HEK293 (cell line): ENCODE measurements at regions not wholly inside any gene's neighbourhood (a gene's known extent, or its start where the extent isn't known, plus 50 kb on each side); places are given as distances from the start of the nearest gene placed in this dataset.

Source experiments
- PRDM10 ChIP-seq: fragments of 450-650 bp; formaldehyde crosslinking; IDR thresholded peaks from 2 replicates; pipeline ENCODE4 v1.5.1; 2016; ENCODE audit warnings: missing biosample characterization, missing genetic modification characterization
- REST ChIP-seq: fragments of 450-650 bp; formaldehyde crosslinking; IDR thresholded peaks from 2 replicates; pipeline ENCODE4 v1.5.1; 2016; ENCODE audit warnings: missing biosample characterization, missing genetic modification characterization
- TCF7L2 ChIP-seq: IDR thresholded peaks from 2 replicates; pipeline ENCODE4 v1.6.1; 2011; ENCODE audit warnings: low read depth, mild to moderate bottlenecking, inconsistent platforms, low read length, moderate library complexity, borderline replicate concordance
- ZBTB7A ChIP-seq: fragments of 450-650 bp; formaldehyde crosslinking; IDR thresholded peaks from 2 replicates; pipeline ENCODE4 v1.5.1; 2016; ENCODE audit warnings: low read depth, missing biosample characterization, missing genetic modification characterization
- ZEB2 ChIP-seq: fragments of 450-650 bp; formaldehyde crosslinking; IDR thresholded peaks from 2 replicates; pipeline ENCODE4 v1.5.1; 2016; ENCODE audit warnings: missing biosample characterization, missing genetic modification characterization
- ZNF223 ChIP-seq: fragments of 450-650 bp; formaldehyde crosslinking; IDR thresholded peaks from 2 replicates; pipeline ENCODE4 v1.5.1; 2016; ENCODE audit warnings: missing biosample characterization, missing genetic modification characterization
- ZNF580 ChIP-seq: fragments of 450-650 bp; formaldehyde crosslinking; IDR thresholded peaks from 2 replicates; pipeline ENCODE4 v1.5.1; 2016; ENCODE audit warnings: missing biosample characterization, missing genetic modification characterization
- ZNF624 ChIP-seq: fragments of 450-650 bp; formaldehyde crosslinking; IDR thresholded peaks from 2 replicates; pipeline ENCODE4 v1.5.1; 2017; ENCODE audit warnings: missing biosample characterization, missing genetic modification characterization
- ZNF692 ChIP-seq: fragments of 450-650 bp; formaldehyde crosslinking; IDR thresholded peaks from 2 replicates; pipeline ENCODE4 v1.5.1; 2016; ENCODE audit warnings: missing biosample characterization, missing genetic modification characterization
- TF ChIP-seq, protein P1 (sequence below): fragments of 450-650 bp; formaldehyde crosslinking; IDR thresholded peaks from 2 replicates; pipeline ENCODE4 v1.5.1; 2016; ENCODE audit warnings: missing biosample characterization, missing genetic modification characterization

GRCh38 chr6:100130630-100131029, 136.6 kb upstream of the MCHR2 start:
- TF ChIP-seq ZNF692 (tag by site-specific recombination), result no peak
- TF ChIP-seq, protein P1, sequence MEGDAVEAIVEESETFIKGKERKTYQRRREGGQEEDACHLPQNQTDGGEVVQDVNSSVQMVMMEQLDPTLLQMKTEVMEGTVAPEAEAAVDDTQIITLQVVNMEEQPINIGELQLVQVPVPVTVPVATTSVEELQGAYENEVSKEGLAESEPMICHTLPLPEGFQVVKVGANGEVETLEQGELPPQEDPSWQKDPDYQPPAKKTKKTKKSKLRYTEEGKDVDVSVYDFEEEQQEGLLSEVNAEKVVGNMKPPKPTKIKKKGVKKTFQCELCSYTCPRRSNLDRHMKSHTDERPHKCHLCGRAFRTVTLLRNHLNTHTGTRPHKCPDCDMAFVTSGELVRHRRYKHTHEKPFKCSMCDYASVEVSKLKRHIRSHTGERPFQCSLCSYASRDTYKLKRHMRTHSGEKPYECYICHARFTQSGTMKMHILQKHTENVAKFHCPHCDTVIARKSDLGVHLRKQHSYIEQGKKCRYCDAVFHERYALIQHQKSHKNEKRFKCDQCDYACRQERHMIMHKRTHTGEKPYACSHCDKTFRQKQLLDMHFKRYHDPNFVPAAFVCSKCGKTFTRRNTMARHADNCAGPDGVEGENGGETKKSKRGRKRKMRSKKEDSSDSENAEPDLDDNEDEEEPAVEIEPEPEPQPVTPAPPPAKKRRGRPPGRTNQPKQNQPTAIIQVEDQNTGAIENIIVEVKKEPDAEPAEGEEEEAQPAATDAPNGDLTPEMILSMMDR (tag by site-specific recombination), result no peak
- TF ChIP-seq ZNF223 (tag by site-specific recombination), result no peak
- no peak for TF ChIP-seq ZNF624 (tag by site-specific recombination)
- no peak for TF ChIP-seq ZEB2 (tag by site-specific recombination)
- no peak for TF ChIP-seq REST (tag by site-specific recombination)
- TF ChIP-seq ZBTB7A, result no peak
- no peak for TF ChIP-seq PRDM10 (tag by site-specific recombination)
- no peak for TF ChIP-seq TCF7L2
- no peak for TF ChIP-seq ZNF580
